HG02642 (cell line): ENCODE measurements at regions not wholly inside any gene's neighbourhood (a gene's known extent, or its start where the extent isn't known, plus 50 kb on each side); places are given as distances from the start of the nearest gene placed in this dataset.
"Not testable (repeated sequence)": the region's sequence is repeated elsewhere in the genome, so short reads cannot be mapped to it uniquely, and the experiment has no call there.

Experiments
- ATAC-seq: cut with Tn5 transposase; IDR thresholded peaks from one replicate; pipeline ENCODE4 v1.9.1; 2021; ENCODE audit warnings: mild to moderate bottlenecking; ENCODE audit not compliant: unreplicated experiment, poor library complexity

GRCh38 chr16:10232757-10233156 is 50.5 kb upstream of the GRIN2A start:
- no peak for ATAC-seq

GRCh38 chr16:10239640-10240039 is 57.4 kb upstream of the GRIN2A start:
- ATAC-seq: no peak

- ATAC-seq: no peak
Measured at GRCh38 chr16:10240854-10241613, 58.8 kb upstream of the GRIN2A start.

GRCh38 chr16:10242097-10242496 is 59.9 kb upstream of the GRIN2A start:
- no peak for ATAC-seq

- ATAC-seq: no peak
Measured at GRCh38 chr16:10242916-10243315, 60.7 kb upstream of the GRIN2A start.

- ATAC-seq: no peak
Measured at GRCh38 chr16:10245002-10245401, 62.8 kb upstream of the GRIN2A start.

- no peak for ATAC-seq
Measured at GRCh38 chr16:10250137-10250828, 68.1 kb upstream of the GRIN2A start.

- ATAC-seq: no peak
Measured at GRCh38 chr16:10252155-10252554, 69.9 kb upstream of the GRIN2A start.

- ATAC-seq: no peak
Measured at GRCh38 chr16:10253409-10253808, 71.2 kb upstream of the GRIN2A start.

GRCh38 chr16:10255728-10256127 is 73.5 kb upstream of the GRIN2A start:
- ATAC-seq: no peak

- peak; percentile 56 for ATAC-seq
Measured at GRCh38 chr16:10256784-10257641, 74.8 kb upstream of the GRIN2A start.

GRCh38 chr16:10257642-10258251 is 75.5 kb upstream of the GRIN2A start:
- peak; percentile 7 for ATAC-seq

GRCh38 chr16:10258930-10259603 is 76.8 kb upstream of the GRIN2A start:
- ATAC-seq: not testable (repeated sequence)

- no peak for ATAC-seq
Measured at GRCh38 chr16:10261077-10261476, 78.8 kb upstream of the GRIN2A start.

- not testable (repeated sequence) for ATAC-seq
Measured at GRCh38 chr16:10261526-10261925, 79.3 kb upstream of the GRIN2A start.

GRCh38 chr16:10262377-10263132 is 80.3 kb upstream of the GRIN2A start:
- ATAC-seq: no peak

- ATAC-seq: no peak
Measured at GRCh38 chr16:10265770-10266615, 83.8 kb upstream of the GRIN2A start.

- no peak for ATAC-seq
Measured at GRCh38 chr16:10266809-10267208, 84.6 kb upstream of the GRIN2A start.
